ENCODE measurements at regions not wholly inside any gene's neighbourhood (a gene's known extent, or its start where the extent isn't known, plus 50 kb on each side); places are given as distances from the start of the nearest gene placed in this dataset.
"Not testable (repeated sequence)": the region's sequence is repeated elsewhere in the genome, so short reads cannot be mapped to it uniquely, and the experiment has no call there.

DNA sequence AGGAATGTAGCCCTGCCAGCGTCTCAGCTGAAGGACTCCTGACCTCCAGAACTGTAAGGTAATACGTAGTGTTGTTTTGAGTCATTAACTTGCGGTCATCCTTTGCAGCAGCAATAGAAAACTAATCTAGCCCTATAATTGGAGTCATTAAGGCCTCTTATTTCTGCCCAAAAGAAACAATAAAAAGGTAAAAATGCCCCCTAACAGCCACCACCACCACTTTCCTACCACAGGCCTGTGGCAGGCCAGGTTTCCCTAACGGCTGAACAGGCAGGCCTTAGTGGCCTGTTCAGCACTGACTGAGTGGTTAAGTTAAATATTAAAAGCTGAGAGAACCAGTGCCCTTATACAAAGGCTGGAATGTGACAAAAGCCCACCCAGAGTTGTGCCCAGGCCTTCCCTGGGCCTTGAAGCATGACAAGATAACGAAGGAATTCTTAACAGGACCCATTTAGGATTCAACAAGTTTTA lies 286.5 kb upstream of the ERCC4 start:
- DNase-seq: no peak

DNA sequence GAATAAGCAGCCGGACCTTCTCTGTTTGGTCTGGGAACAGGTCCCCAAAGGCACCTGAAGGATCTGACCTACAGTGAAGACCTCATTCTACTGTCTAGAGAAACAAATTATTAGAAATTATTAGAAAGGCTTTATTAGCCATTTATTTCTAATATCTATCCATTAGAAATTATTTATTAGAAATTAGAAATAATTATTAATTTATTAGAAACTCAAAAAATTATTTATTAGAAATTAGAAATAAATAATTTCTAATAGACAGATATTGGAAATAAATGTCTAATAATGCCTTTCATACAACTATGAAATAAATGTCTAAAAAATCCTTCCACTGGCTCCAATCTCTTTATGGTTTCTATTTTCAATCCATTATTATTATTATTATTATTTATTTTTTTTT lies 285.7 kb upstream of the ERCC4 start:
- no peak for DNase-seq

DNA sequence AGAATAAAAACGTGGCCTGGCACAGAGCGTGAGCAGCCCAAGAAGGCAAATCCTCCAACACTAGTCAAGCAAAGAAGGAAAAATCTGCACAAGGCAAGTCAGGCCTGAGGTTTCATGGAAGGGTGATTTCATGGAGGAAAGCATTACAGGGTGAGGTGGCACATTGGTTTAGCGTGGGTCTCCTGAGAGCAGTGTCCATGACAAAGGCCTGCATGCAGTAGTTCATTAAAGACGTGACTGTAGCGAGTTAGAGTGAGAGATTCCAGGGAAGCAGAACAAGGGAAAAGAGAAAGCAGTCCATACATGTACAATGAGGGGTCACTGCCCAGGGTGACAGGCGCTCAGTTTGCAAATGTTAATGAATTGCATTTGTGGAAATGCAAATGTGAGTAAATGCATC lies 285.0 kb upstream of the ERCC4 start:
- DNase-seq: no peak

DNA sequence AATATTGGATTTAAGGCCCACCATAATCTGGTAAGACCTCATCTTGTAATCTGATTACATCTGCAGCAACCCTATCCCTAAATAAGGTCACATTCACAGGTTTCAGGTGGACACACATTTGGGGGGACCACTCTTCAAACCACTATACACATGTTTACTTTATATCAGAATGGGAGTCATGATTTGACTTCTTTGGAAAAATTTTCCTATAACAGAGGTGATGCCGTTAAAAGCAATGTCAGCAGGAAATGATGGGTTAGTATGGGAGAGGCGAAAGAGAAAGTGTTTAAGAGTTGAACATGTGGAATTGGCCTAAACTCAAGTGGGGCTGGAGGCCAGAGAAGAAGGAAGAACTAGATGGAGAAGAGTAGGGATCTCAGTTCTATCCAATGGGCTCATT lies 281.7 kb upstream of the ERCC4 start:
- no peak for DNase-seq

DNA sequence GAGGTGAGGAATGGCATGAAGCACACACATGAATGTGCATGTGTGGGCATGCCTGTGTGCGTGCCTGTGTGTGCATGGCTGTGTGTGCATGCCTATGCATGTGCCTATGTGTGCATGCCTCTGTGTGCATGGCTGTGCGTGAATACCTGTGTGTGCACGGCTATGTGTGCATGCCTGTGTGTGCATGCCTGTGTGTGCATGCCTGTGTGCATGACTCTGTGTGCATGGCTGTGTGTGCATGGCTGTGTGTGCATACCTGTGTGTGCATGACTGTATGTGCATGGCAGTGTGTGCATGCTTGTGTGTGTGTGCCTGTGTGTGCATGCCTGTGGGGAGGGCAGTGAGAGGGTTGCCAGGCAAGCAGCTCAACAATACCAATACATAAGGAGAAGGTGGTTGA lies 276.5 kb upstream of the ERCC4 start:
- DNase-seq: no peak

DNA sequence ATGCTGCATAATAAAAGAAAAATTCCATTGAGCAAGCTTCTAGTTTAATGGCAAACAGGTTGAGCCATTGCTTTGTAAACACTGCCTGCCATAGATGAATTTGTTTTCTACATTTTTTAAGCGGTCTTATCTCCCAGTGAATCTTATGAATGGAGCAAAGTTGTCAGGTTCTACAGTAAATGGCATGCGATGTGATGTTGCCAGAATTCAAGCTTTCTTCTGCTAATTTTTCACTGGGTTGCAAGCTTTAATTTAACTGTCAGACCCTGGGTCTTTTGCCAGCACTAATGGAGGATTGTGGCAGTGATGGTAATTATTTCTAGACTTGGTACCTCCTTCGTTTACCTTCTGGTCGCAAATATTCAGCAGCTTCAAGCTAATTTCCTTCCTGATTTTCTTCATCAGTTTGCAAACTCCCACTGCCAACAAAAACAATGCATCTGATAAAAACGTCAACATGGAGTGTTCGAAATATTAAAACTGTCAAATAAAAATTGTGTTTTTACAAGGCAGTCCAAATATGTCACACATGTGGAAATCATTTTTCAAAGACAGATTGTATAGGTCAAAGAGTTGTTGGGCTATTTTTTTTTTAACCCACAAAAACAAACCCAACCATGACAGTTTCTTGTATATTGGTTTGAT lies 274.2 kb upstream of the ERCC4 start:
- DNase-seq: no peak

DNA sequence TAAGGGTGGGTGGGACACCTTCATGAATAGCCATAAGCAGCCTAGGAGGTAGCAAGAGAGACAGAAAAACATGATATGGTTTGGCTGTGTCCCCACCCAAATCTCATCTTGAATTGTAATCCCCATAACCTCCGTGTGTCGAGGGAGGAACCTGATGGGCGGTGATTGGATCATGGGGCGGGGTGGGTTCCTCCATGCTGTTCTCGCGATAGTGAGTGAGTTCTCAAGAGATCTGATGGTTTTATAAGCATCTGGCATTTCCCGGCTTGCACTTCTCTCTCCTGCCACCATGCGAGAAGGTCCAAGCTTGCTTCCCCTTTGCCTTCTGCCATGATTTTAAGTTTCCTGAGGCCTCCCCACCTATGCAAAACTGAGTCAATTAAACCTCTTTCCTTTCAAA lies 259.1 kb upstream of the ERCC4 start:
- DNase-seq: no peak

DNA sequence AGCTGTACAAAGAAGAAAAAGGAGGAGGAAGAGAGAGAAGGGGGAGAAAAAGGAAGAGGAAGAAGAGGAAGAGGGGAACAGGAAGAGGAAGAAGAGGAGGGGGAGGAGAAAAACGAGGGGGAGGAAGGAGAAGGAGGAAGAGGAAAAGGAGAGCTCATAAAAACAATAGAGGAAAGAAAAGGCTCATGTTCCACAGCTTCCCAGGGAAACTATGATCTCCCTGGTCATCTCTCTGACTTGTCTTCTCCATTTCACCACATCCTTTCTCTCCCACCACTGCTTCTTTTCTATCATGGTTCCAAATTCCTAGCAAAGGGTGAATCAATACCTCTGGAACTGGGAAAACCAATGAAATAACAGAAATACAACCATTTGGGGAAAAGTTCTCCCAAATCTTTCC lies 254.1 kb upstream of the ERCC4 start:
- no peak for DNase-seq

DNA sequence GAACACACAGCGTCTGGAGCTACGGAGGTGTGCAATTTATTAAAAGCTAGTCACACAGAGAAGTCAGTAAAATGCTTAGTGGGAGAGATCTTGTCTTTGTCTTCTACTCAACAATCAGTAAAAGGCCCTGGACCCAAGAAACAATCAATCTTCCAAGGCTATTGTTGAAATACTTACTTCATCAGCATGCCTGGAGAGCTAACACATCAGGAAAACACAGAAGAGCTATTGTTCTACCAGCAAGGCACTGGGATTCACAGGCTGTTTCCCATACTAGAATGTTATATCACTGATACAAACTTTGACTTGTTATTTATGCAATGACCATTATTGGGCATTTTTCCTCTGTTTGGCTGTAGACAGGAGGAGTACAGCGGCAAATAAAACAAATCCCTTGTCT lies 247.8 kb upstream of the ERCC4 start:
- DNase-seq: no peak

DNA sequence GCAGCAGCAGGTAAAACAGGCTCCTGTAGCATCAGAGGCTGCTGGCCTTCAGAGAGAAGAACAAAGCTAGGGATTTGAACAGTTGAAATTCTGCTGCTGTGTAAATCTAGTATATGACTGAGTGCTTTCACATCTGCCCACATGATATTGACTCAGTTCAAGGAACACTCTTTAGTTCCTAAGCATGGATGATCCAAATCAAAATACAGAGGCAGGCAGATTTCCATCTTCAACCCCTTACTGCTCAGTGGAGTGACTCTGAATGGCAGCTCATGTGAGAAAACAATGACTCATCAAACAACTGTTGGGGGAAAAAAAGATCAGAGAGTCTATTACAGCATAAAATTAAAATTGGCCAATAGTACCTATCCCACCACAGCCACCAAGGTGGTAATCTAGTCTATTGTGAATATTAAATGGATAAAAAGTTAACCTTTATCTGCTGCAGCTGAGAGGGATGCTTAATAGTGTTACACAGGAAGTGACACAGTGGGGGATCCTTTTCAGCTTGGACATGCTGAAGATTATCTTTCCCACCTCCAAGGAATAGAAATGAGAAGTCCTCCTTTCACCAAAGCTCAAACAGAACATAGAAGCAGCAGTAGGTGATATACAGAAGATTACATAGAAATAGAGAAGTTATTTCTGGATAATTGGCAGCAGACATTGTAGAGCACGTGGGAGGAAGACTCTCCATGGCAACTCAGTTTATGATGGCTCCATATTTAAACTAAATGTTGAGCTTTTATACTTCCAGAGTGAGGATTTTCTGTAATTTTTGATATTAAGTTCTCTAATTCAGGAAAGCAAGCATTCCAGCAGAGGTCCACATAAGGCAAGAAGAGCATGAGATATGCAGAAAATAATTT lies 239.7 kb upstream of the ERCC4 start:
- DNase-seq: peak; percentile 15

DNA sequence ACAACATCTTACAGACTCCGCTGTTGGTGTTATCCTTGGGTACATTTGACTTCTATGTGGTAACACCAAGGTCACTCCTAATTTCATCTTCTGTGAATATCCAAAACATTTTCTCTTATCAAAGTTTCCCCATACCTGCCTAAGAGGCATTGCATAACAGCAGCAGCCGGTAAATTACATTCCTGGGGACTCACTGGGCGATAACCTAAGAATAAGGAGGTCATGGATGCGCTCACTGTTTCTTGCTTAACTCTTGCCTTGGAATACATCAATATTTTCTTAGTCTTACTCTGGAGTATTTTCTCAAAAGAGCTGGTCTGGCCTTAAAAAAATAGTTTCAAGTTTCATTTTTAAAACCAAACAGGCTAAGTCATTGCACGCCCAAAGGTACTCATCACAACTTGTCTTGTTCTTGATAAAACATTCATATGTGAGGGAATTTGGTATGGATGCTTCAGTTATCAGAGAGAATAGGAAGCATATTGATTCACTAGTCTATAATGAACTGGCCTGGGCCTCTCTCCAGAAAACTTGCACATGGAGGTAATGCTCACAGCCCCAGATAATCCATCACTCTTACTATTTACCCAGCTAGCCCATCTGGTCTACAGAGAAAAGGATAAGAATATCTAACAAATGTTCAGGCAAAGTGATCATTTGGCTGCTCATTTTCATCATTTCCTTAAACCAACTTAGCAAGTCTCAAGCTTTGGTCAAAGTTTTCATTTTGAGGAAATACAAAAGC lies 235.0 kb upstream of the ERCC4 start:
- no peak for DNase-seq

DNA sequence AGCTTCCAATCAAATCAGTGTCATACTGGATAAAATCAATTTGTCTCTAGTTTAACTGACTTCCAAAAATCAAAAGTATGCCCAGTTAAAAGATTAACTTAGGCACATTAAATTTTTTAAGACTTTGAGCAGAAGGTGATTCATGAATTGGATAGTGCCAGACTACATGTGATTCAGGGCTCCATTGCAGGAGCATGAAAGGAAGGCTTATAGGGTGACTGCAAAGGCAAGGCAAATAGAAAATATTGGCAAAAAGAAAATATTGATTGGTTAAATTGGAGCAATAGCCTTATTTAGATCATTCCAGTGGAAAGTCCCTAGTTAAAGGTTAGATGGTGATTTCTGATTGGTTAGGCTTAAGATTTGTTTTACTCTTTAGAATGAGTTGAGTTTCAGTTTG lies 223.9 kb upstream of the ERCC4 start:
- no peak for DNase-seq

DNA sequence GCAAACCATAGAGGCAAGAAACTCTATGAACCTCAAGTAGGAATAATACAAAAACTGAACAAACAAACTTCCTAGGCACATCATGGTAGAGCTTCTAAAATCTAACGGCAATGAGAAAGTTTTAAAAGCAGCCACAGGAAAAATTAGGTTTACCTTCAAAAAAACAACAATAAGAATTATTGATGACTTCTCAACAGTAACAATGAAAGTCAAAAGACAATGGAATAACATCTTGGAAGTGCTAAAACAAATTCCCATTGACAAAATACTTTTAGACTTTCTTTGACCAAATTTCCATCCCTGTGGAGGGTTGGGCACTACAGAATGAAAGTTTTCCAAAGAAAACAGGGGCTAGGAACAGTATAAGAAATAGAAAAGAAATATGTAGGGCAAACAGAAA lies 222.9 kb upstream of the ERCC4 start:
- DNase-seq: no peak

DNA sequence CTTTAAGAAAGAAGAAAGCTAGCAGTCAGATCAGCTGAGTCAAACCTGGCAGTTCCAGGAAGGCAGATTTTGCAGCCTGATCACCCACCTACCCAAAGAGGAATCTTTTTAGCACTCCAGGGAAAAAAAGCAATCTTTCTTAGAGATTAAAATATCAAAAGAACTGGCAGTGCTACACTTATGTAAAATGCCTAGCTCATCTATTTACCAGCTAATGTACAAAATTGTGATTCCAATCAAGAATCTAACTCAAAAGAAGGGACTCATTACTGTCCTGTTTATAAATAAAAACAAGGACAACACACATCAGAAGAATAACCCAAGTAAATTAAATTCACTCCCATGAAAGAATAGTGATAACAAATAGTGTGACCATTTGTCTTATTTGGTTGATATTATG lies 222.4 kb upstream of the ERCC4 start:
- DNase-seq: no peak

DNA sequence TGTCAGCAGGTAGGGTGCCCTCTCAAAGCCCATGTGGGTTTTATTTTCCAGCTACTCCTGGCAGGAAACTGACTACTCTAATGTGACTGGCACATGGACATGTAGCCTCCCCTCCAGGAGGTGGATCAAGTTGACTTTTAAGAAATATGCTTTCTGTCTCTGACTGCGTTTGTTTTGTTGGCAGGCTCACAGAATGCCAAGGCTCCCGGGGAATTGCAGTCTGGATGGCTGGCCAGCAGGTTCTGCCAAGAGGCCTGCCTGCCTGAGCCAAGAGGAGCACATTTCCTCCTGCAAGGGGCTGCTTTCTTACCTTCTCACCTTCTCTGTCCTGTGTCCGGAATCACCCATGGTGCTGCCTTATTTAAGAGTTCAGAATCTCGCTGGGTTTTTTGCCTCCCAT lies 217.3 kb upstream of the ERCC4 start:
- no peak for DNase-seq

DNA sequence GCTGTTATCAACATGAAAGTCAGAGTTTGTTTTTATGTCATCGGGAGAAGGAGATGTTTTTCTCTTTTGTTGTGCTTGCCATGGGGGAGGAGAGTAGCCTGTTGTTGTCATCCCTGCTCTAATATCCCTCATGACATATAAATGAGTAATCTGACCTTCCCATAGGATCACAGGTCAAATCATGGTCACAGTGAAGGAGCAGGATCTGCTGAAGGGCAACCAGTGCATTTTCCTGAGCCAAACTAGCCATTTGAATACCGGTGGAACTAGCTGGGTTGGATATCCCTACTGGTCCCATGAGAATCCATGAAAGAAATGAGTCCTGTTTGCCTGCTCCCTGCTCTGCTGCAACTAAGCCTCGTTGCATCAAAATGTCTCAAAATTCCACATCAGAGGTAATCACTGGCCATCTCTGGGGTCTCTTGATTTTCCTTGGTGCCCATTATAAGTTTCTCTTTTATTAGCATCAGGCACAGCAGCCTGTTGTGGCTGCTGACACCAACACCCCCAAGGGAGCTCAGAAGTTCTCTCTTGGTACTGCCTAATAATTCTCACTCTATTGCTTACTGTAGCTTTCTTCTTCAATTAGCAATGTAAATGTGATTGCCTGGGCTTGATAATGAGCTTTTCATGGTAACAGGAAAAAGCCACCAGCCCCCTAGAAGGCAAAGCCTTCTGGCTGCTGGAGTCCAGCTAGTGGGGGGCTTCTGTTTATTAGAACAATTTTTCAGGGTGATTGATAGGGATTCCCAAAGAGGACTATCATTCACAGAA lies 211.4 kb upstream of the ERCC4 start:
- no peak for DNase-seq

DNA sequence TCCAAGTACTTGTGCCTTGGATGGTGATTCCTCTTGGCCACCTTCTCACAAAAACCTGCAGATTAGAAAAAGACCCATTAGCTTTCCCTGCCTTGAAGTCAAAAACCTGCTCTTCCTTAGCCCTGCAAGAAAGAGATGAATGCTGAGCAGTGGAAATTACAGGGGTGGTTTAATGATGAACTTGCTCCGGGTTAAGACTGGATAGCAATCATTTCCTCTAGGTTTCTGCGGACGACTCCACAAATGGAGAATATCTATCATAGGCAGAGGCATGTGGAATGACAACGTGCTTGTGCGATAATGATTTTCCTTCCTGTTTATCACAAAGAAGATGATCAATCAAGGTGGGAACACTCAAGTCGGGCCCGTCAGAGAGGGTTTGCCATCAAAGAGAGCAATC lies 201.2 kb upstream of the ERCC4 start:
- DNase-seq: no peak

DNA sequence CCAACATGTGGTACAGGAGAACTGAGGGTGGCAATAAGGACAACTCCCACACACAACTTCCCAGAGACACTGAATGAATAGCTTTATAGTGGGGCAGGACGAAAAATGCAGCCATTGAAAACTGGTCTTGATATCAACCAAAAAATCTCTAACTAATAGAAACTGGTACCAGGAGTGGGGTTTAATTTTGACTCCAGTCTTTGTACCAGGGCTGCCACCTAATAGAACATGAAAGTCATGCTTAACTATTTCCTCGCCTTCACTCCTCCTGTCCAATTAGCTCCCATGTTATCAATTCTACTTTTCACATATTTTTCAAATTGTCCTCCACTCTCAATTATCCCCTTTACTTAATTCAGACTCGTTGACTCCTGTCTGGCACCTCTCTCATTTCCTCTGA lies 192.0 kb upstream of the ERCC4 start:
- DNase-seq: no peak

DNA sequence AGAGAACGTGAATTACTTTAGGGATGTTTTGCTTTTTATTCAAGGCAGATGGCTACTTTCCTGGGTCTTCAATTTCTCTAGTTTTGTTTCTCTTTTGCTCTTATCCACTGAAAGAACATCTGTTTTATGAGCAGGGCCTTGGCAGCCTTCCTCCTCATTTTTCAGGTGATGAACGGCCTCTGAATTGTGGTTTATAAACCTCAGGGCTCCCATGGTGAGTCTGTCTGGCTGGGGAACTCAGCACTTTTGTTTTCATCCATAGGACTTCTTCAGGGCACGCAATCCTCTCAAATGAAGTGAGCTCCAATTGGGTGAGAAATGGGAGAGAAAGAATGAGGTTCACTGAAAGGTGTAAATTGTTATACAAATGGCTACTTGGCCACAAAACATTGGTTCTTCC lies 186.4 kb upstream of the ERCC4 start:
- DNase-seq: no peak

DNA sequence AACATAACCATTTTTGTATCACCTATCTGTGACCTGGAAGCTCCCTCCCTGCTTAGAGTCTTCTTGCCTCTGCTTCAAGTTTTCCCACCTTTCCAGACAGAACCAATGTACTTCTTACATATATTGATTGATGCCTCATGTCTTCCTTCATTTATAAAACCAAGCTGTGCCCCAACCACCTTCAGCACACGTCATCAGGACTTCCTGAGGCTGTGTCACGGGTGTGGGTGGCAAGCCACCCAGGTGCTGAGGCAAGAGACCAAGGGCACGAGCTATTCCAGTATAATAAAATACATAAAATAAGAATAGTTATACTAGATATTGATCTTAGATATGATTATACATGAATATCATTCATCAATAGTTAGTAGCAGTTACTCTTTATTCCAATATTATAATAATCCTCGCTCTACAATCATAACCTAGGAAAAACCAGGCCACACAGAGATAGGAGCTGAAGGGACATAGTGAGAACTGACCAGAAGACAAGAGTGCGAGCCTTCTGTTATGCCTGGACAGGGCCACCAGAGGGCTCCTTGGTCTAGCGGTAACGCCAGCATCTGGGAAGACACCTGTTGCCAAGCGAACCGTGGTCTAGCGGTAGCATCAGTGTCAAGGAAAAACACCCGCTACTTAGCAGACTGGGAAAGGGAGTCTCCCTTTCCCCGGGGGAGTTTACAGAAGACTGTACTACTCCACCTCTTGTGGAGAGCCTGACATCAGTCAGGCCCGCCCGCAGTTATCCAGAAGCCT lies 180.2 kb upstream of the ERCC4 start:
- DNase-seq: not testable (repeated sequence)

DNA sequence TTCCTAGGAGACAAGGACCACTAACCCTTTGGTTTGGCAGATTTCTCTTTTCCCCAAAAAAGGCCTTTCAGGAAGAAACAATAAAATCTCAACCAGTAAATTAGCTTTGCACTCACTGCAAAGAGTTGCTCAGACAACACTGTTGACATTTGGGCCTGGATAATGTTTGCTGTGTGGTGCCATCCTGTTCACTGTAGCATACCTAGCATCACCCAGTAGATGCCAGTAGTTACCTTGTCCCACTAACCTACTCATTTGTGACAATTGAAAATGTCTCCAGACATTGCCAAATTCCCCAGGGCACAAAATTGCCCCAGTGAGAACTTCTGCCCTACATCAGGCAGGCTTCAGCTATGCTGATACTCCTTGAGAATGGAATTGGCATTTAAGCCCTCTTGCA lies 177.0 kb upstream of the ERCC4 start:
- no peak for DNase-seq

DNA sequence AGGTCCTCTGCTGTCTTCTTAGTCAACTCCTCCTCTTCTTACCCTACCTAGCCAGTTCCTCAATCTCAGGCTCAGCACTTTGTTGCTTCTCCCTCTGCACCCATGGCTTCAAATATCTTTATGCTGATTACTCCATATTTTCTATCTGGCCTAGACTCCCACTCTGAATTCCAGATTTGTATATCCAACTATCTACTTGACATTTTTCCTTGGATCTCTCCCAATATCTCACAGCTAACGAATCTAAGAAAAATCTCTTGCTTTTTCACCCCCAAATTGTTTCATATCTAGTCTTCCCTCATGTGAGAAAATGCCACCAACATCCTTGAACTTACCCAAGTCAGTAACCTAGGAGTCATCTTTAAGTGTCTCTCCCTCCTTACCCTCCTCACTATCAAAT lies 176.4 kb upstream of the ERCC4 start:
- no peak for DNase-seq

Data from NCI-H69 (cell line).